LNCaP clone FGC (cell line): ENCODE measurements at regions not wholly inside any gene's neighbourhood (a gene's known extent, or its start where the extent isn't known, plus 50 kb on each side); places are given as distances from the start of the nearest gene placed in this dataset.

Source experiments
- DNase-seq: peaks from one replicate; pipeline ENCODE4 v3.0.0-alpha.2; 2011; ENCODE audit warnings: low read depth
- H3K4me3 ChIP-seq: 2 replicates; pipeline ENCODE4 v1.5.1; 2011; ENCODE audit warnings: mild to moderate bottlenecking, low read depth, low read length, control low read depth
- TF ChIP-seq, protein P1 (sequence below): IDR thresholded peaks from 2 replicates; pipeline ENCODE4 v1.5.1; 2012; ENCODE audit warnings: mild to moderate bottlenecking; ENCODE audit not compliant: control insufficient read depth, insufficient read depth; ENCODE audit errors: extremely low read depth

DNA sequence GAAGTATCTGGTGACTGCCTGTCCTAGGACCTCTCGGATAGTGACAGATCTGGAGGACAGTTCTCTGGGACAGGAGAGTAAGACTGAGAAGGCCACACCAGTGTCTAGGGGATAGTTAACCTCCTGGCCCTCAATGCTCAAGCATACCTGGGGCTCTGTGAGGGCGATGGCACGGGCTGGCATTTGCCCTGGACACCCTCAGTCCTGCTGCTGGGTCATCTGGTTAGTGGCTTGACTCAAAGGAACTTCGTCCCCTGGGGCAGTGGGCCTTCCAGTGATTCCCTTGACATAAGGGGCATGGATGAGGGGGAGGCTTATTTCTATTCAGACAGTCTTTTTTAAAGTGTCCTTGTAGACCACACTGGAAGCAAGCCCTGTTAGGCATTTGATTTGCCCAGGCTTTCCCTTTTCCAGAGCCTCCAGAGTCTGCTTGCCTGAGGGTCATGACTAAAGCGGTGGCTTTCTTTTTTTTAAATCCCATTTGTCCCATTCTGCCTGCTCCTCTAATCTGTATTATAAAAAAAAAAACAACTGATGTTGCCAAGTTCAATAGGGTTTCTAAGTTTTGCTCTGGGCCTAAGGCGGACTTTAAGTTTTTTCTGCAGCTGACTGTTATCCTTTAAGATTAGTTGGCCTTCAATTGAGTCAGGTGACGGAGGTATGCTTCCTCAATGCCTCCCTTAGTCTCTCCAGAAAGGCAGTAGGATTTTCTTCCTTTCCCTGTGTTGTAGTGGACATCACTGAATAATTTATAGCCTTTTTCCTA, 2083.5 kb upstream of the C9orf72 start:
- DNase-seq, result no peak
- TF ChIP-seq, protein P1, sequence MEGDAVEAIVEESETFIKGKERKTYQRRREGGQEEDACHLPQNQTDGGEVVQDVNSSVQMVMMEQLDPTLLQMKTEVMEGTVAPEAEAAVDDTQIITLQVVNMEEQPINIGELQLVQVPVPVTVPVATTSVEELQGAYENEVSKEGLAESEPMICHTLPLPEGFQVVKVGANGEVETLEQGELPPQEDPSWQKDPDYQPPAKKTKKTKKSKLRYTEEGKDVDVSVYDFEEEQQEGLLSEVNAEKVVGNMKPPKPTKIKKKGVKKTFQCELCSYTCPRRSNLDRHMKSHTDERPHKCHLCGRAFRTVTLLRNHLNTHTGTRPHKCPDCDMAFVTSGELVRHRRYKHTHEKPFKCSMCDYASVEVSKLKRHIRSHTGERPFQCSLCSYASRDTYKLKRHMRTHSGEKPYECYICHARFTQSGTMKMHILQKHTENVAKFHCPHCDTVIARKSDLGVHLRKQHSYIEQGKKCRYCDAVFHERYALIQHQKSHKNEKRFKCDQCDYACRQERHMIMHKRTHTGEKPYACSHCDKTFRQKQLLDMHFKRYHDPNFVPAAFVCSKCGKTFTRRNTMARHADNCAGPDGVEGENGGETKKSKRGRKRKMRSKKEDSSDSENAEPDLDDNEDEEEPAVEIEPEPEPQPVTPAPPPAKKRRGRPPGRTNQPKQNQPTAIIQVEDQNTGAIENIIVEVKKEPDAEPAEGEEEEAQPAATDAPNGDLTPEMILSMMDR, result no peak
- H3K4me3 ChIP-seq, result no peak overlapping the region

DNA sequence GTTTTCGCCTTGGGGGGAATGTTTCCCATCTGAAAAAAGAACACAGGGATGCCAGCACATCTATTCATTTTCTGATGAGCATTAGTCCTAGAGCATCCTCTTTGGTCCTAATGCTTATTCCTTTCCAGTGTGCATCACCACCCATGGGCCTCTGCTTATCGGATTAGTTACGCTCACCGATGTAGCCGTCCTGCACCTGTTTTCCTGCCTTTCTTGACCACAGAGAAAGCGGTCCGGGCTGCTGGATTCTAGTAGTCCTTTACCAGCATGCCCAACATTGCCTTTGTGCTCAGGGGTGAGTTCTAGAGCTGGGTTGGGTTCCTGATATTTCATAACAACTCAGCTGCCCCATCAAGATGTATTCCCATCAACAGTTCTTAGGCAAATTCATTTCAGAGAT, 2084.5 kb upstream of the C9orf72 start:
- no peak overlapping the region for H3K4me3 ChIP-seq
- TF ChIP-seq, protein P1, result no peak
- no peak for DNase-seq

DNA sequence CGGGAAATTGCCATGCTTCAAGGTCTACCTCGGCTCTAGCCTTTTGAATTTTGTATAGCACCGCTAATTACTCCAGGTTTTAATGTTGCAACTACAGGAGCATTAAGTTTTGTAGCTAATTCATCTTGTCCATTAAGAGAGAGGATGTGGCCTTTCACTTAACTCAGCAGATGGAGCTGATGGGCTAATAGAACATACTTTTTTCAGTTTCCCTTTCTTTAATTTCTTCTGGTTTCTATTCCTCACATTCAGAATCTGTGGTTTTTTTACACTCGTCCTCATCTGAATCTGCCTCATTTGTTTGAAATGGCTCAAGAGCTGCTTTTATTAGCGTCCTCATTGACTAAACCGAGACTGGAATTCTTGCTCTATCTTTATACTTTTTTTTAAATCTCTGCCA, 2085.7 kb upstream of the C9orf72 start:
- DNase-seq, result no peak
- TF ChIP-seq, protein P1, result no peak
- no peak overlapping the region for H3K4me3 ChIP-seq

DNA sequence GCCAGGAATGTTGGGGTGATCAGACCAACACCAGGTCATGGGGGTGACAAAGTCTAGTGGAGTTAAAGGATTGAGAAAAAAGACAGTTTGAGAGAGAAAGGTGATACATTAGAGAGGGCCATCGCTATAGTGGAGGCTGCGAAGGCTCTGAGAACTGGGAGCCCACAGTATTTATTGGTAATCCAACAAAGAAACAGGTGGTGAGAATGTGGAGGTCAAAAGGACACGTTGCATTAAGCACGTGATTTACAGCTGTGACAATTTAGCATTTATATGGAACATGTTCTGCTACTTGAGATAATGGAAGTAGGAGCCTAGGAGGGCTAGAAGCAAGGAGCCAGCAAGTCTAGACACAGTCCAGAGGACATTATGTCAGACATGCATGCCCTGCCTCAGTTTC, 2086.5 kb upstream of the C9orf72 start:
- DNase-seq, result no peak
- TF ChIP-seq, protein P1, result no peak
- H3K4me3 ChIP-seq, result no peak overlapping the region

DNA sequence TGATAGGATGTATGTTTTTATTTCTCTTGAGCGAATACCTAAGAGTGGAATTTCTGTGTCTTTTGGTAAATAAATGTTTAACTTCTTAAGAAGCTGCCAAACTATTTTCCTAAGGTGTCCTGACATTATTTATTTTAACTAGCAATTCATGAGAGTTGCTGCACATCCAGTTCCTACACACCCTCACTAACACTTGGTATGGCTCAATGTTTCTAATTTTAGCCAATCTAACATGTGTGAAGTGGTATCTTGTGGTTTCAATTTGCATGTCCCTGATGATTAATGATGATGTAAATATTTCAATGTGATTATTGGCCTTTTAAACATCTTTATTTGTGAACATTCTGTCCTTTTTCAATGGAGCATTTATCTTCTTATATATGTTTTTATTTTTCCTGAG, 2095.5 kb upstream of the C9orf72 start:
- no peak overlapping the region for H3K4me3 ChIP-seq
- TF ChIP-seq, protein P1, result no peak
- no peak for DNase-seq

DNA sequence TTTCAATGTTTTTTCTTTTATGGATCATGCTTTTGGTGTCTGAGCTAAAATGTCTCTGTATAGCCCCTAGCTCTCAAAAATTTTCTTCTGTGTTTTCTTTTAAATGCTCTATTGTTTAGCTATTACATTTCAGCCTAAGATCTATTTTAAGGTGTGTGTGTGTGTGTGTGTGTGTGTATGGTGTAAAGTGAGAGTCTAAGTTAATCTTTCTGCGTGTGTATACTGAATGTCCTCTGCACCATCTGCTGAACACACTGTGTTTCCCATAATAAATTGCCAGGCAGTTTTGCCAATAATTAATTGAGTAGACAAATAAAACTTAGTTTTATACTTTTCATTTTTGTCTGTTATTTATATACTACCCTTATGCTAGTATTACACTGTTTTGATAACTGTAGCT, 2096.3 kb upstream of the C9orf72 start:
- TF ChIP-seq, protein P1, result no peak
- no peak overlapping the region for H3K4me3 ChIP-seq
- DNase-seq, result no peak

DNA sequence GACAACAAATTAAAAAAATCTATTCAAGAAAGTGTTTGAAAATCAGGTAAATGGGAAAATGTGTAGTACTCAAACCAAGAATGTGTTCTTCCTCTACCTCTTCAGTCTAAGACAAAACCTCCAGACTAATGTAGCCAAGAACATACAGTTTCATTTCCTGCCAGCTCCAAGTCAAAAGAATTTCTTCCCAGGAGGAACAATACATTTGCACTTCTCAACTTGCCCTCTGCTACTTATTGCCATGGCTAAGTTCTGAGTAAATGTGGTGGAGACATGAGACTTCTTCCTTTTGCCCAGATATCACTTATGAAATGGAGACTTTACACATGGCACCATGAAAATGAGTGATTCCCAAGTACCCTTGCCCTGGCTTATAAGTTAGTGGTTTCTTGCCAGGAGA, 2112.2 kb upstream of the C9orf72 start:
- H3K4me3 ChIP-seq, result no peak overlapping the region
- DNase-seq, result no peak
- TF ChIP-seq, protein P1, result no peak
